OCI-LY7 (cell line): ENCODE measurements at regions not wholly inside any gene's neighbourhood (a gene's known extent, or its start where the extent isn't known, plus 50 kb on each side); places are given as distances from the start of the nearest gene placed in this dataset.

Experiments used
- BruUV-seq: library from RNA; stranded (reverse); fragments of 400-500 nt; replicated peaks from 2 replicates; lab custom pipeline; 2021; lab: Mats Ljungman, UMichigan
- CTCF ChIA-PET: fragments of 300-600 bp; sonication (Branson Sonifier 250); formaldehyde crosslinking; loops from one replicate; lab custom pipeline; 2022; ENCODE audit warnings: antibody characterized with exemption; ENCODE audit not compliant: unreplicated experiment; lab: Charles Lee
- POLR2A ChIA-PET: fragments of 300-600 bp; sonication (Branson Sonifier 250); formaldehyde crosslinking; loops from one replicate; lab custom pipeline; 2022; ENCODE audit warnings: antibody characterized with exemption; lab: Charles Lee
- DNase-seq: peaks from one replicate; pipeline ENCODE4 v3.0.0-alpha.2; 2015; ENCODE audit warnings: low spot score
- H2AFZ ChIP-seq: fragments of 200-600 bp; sonication (generic), shearing (Covaris generic); 2 replicates; pipeline ENCODE4 v1.6.1; 2014; ENCODE audit warnings: mild to moderate bottlenecking, antibody characterized with exemption, low read length, moderate library complexity
- H3K27ac ChIP-seq: fragments of 200-600 bp; sonication (generic); 2 replicates; pipeline ENCODE4 v1.5.1; 2014; ENCODE audit warnings: mixed run types, low read depth, mild to moderate bottlenecking, moderate library complexity, low read length, inconsistent platforms; ENCODE audit not compliant: poor library complexity, severe bottlenecking
- H3K36me3 ChIP-seq: fragments of 200-600 bp; sonication (generic); 2 replicates; pipeline ENCODE4 v1.6.1; 2014; ENCODE audit warnings: mild to moderate bottlenecking, antibody characterized with exemption, low read length, moderate library complexity, mixed read lengths; ENCODE audit not compliant: insufficient read depth
- H3K4me1 ChIP-seq: fragments of 200-600 bp; sonication (generic); 2 replicates; pipeline ENCODE4 v1.5.1; 2014; ENCODE audit warnings: mild to moderate bottlenecking, low read length; ENCODE audit not compliant: insufficient read depth, poor library complexity, severe bottlenecking
- H3K4me2 ChIP-seq: fragments of 200-600 bp; sonication (generic); 2 replicates; pipeline ENCODE4 v1.6.1; 2014; ENCODE audit warnings: mild to moderate bottlenecking, low read length
- H3K4me3 ChIP-seq: fragments of 200-600 bp; sonication (generic); 2 replicates; pipeline ENCODE4 v1.5.1; 2014; ENCODE audit warnings: mild to moderate bottlenecking, low read depth, low read length; ENCODE audit not compliant: poor library complexity, severe bottlenecking
- H3K79me2 ChIP-seq: fragments of 200-600 bp; sonication (generic); 2 replicates; pipeline ENCODE4 v1.6.1; 2016; ENCODE audit warnings: low read depth, mild to moderate bottlenecking, low read length, moderate library complexity, mixed read lengths; ENCODE audit not compliant: insufficient read depth
- H3K9me2 ChIP-seq: fragments of 200-600 bp; sonication (generic); 2 replicates; pipeline ENCODE4 v1.6.1; 2016; ENCODE audit warnings: mild to moderate bottlenecking, low read length, mixed read lengths; ENCODE audit not compliant: insufficient read depth
- H3K9me3 ChIP-seq: fragments of 200-600 bp; sonication (generic); 2 replicates; pipeline ENCODE4 v1.6.1; 2014; ENCODE audit warnings: mild to moderate bottlenecking, mixed run types, low read length, mixed read lengths
- H4K20me1 ChIP-seq: fragments of 200-600 bp; sonication (generic); 2 replicates; pipeline ENCODE4 v1.6.1; 2014; ENCODE audit warnings: mild to moderate bottlenecking, antibody characterized with exemption, low read length, moderate library complexity, mixed read lengths; ENCODE audit not compliant: insufficient read depth
- EZH2phosphoT487 ChIP-seq: fragments of 200-600 bp; sonication (generic); IDR thresholded peaks from 2 replicates; pipeline ENCODE4 v1.6.1; 2018; ENCODE audit warnings: low read depth, borderline replicate concordance, mild to moderate bottlenecking, mixed run types, antibody characterized with exemption, low read length, moderate library complexity, mixed read lengths
- intact Hi-C: fragments of 100-400 bp; cut with micrococcal nuclease; formaldehyde crosslinking; loops from one replicate; pipeline ENCODE4 v1.10.0; 2022; ENCODE audit not compliant: unreplicated experiment
- TF ChIP-seq, protein P1 (sequence below): fragments of 200-600 bp; sonication (generic); conservative IDR thresholded peaks from 2 replicates; pipeline ENCODE4 v1.5.1; 2014; ENCODE audit warnings: mild to moderate bottlenecking, antibody characterized with exemption, low read length, moderate library complexity, mixed read lengths

DNA sequence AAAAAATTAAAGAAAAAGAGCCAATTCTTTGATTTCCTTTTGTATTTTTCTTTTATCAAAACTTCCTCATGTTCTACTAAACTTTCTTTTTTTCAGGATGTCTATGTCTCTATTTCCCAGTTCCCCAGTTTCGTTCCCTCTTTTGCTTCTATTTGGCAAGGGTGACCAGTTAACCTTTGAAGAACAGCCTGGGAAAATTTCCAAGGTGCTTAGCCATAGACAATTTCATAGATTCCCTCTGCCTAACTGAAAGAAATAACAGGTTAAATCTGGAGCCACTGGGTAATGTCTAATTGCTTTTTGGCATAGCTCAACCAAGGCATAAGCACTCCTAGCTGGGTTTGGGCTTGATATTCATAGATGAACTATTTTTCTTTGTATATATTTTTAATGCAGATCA, 272.3 kb downstream of the ADGRL2 start:
- H4K20me1 ChIP-seq, result no peaks in the 10 kb centered on the region
- no peaks in the 10 kb centered on the region for H3K36me3 ChIP-seq
- no peak overlapping the region for H3K27ac ChIP-seq
- BruUV-seq, result no TSS peak
- no peak overlapping the region for H2AFZ ChIP-seq
- ChIA-PET POLR2A (interaction anchor here (1.0 kb wide), 1 partner anchor 35 kb away, joined by 4 read pairs; no protein-coding TSS in a partner anchor), CTCF (no interaction called here)
- no peak overlapping the region for H3K4me3 ChIP-seq
- no peaks in the 10 kb centered on the region for H3K79me2 ChIP-seq
- no peak overlapping the region for H3K4me2 ChIP-seq
- H3K4me1 ChIP-seq, result no peaks in the 10 kb centered on the region
- intact Hi-C loops, result no loop called here
- no peaks in the 10 kb centered on the region for H3K9me3 ChIP-seq
- no peak for DNase-seq
- TF ChIP-seq, protein P1, sequence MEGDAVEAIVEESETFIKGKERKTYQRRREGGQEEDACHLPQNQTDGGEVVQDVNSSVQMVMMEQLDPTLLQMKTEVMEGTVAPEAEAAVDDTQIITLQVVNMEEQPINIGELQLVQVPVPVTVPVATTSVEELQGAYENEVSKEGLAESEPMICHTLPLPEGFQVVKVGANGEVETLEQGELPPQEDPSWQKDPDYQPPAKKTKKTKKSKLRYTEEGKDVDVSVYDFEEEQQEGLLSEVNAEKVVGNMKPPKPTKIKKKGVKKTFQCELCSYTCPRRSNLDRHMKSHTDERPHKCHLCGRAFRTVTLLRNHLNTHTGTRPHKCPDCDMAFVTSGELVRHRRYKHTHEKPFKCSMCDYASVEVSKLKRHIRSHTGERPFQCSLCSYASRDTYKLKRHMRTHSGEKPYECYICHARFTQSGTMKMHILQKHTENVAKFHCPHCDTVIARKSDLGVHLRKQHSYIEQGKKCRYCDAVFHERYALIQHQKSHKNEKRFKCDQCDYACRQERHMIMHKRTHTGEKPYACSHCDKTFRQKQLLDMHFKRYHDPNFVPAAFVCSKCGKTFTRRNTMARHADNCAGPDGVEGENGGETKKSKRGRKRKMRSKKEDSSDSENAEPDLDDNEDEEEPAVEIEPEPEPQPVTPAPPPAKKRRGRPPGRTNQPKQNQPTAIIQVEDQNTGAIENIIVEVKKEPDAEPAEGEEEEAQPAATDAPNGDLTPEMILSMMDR, result no peak
- TF ChIP-seq EZH2phosphoT487, result no peak
- no peaks in the 10 kb centered on the region for H3K9me2 ChIP-seq

DNA sequence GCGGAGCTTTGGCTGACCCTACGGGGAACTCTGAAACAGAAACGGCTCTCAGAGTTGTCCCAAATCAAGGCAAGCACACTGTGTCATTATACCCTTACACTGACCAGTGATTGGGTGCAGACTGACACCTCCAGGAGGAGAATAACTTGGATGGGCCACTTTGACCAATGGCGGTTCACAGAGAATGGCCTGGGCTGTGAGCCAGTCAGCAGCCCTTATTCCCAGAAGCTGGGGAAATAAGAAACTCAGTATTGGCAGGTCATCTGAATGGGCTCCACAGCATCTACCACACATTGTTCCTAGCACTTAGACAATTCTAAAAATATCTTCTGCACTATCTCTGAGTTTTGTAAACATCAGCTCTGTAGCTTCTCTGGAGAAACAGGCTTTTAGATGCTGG, 265.2 kb downstream of the ADGRL2 start:
- CTCF ChIA-PET, result no interaction called here
- Histone ChIP-seq H3K36me3 (no peaks in the 10 kb centered on the region), H3K4me3 (no peak overlapping the region), H3K4me1 (no peaks in the 10 kb centered on the region), H3K9me2 (no peaks in the 10 kb centered on the region), H2AFZ (no peak overlapping the region), H3K9me3 (no peaks in the 10 kb centered on the region), H3K79me2 (no peaks in the 10 kb centered on the region), H3K27ac (no peak overlapping the region), H3K4me2 (no peak overlapping the region), H4K20me1 (no peaks in the 10 kb centered on the region)
- intact Hi-C loops, result no loop called here
- DNase-seq, result no peak
- POLR2A ChIA-PET, result interaction anchor here (0.6 to 0.8 kb wide), 2 partner anchors 22 to 41 kb away, joined by 3 read pairs; no protein-coding TSS in a partner anchor
- no TSS peak for BruUV-seq
- TF ChIP-seq, protein P1, result no peak
- TF ChIP-seq EZH2phosphoT487, result no peak

DNA sequence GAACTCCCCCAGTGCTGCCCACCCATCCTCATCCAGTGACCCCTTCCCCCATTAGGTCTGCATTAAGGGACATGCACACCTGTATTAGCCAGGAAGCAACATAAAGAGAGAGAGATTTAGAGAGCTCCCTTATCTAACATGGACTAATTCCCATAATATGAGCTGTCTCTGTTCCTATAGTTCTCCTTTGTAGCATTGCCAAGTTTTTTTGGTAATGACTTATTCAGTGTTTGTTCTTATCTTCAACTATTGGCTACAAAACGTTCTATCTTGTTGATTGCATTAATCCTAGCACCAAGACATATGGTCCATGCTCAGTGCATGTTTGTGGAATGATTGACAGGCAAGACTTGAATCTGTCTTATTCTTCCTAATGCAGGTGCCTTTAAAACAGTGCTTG, 264.0 kb downstream of the ADGRL2 start:
- no peak overlapping the region for H3K4me3 ChIP-seq
- no TSS peak for BruUV-seq
- DNase-seq, result no peak
- no peaks in the 10 kb centered on the region for H3K9me2 ChIP-seq
- ChIA-PET CTCF (no interaction called here), POLR2A (interaction anchor here (0.6 to 0.7 kb wide), 2 partner anchors 11 to 45 kb away, joined by 3 to 4 read pairs; no protein-coding TSS in a partner anchor)
- H3K4me1 ChIP-seq, result no peaks in the 10 kb centered on the region
- no peaks in the 10 kb centered on the region for H3K79me2 ChIP-seq
- intact Hi-C loops, result no loop called here
- H3K36me3 ChIP-seq, result no peaks in the 10 kb centered on the region
- H4K20me1 ChIP-seq, result no peaks in the 10 kb centered on the region
- no peak overlapping the region for H3K4me2 ChIP-seq
- H3K9me3 ChIP-seq, result no peaks in the 10 kb centered on the region
- no peak overlapping the region for H2AFZ ChIP-seq
- no peak overlapping the region for H3K27ac ChIP-seq
- TF ChIP-seq, protein P1, result no peak
- no peak for TF ChIP-seq EZH2phosphoT487
